ENCODE measurements at regions not wholly inside any gene's neighbourhood (a gene's known extent, or its start where the extent isn't known, plus 50 kb on each side); places are given as distances from the start of the nearest gene placed in this dataset.

GRCh38 chr4:32625687-32626337 lies 1905.6 kb downstream of the PCDH7 start:
- no peaks in the 10 kb centered on the region for H3K4me1 Mint-ChIP-seq
- intact Hi-C loops (cut with micrococcal nuclease) = no loop called here
- H3K9me3 Mint-ChIP-seq = peaks cover 15% of the 10 kb centered on the region
- H3K27ac Mint-ChIP-seq = no peak overlapping the region
- H3K27me3 Mint-ChIP-seq = no peaks in the 10 kb centered on the region
- H3K4me3 Mint-ChIP-seq = no peak overlapping the region
- no peaks in the 10 kb centered on the region for H3K36me3 Mint-ChIP-seq (ENCODE audit: low read depth)
- DNase-seq = no peak

DNA sequence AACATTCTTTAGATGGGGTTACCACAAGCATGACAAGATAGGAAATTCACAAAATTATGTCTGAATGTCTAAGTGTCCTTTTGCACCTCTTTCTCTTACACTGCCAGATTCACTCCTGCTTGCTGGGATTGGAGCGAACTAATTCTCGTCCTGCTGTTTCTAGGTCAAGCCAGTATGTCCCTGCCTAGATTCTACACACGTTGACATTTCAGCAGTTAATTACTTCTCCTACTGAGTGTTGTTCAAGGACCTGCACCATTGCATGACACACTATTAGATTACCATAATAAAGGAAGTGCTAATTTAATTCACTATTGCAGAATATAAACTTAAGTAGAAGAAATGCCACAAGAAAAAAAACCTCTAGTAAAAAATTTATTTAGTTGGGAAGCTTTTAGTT lies 1911.7 kb downstream of the PCDH7 start:
- H3K9me3 Mint-ChIP-seq = peaks cover 8% of the 10 kb centered on the region
- no peaks in the 10 kb centered on the region for H3K27me3 Mint-ChIP-seq

GRCh38 chr4:32633421-32633820 lies 1913.3 kb downstream of the PCDH7 start:
- Mint-ChIP-seq H3K4me3 (no peak overlapping the region), H3K4me1 (no peaks in the 10 kb centered on the region), H3K27ac (no peak overlapping the region), H3K27me3 (no peaks in the 10 kb centered on the region), H3K36me3 (ENCODE audit: low read depth) (no peaks in the 10 kb centered on the region), H3K9me3 (peaks cover 8% of the 10 kb centered on the region)
- intact Hi-C loops (cut with micrococcal nuclease) = no loop called here
- no peak for DNase-seq

More for the DNA sequence above, 1911.7 kb downstream of the PCDH7 start:
- Mint-ChIP-seq H3K27ac (no peak overlapping the region), H3K4me3 (no peak overlapping the region), H3K36me3 (ENCODE audit: low read depth) (no peaks in the 10 kb centered on the region), H3K4me1 (no peaks in the 10 kb centered on the region)
- intact Hi-C loops (cut with micrococcal nuclease) = no loop called here
- no peak for DNase-seq

DNA sequence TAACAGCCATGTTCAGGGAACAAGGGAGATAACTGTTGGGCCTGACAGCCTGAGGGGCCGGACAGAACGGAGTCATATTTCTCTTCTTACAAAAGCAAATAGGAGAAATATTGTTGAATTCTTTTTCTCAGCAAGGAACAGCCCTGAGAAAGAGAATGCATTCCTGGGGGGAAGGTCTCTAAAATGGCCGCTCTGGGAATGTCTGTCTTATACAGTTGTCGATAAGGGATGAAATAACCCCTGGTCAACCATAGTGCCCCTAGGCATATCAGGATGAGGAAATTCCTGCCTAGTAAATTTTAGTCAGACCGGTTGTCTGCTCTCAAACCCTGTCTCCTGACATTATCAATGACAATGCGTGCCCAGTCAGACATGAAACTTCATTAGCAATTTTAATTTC lies 1925.5 kb downstream of the PCDH7 start:
- Mint-ChIP-seq H3K9me3 (peaks cover 11% of the 10 kb centered on the region), H3K4me3 (no peak overlapping the region), H3K36me3 (ENCODE audit: low read depth) (no peaks in the 10 kb centered on the region), H3K27me3 (no peaks in the 10 kb centered on the region), H3K4me1 (no peaks in the 10 kb centered on the region), H3K27ac (no peak overlapping the region)
- no peak for DNase-seq
- intact Hi-C loops (cut with micrococcal nuclease) = no loop called here

DNA sequence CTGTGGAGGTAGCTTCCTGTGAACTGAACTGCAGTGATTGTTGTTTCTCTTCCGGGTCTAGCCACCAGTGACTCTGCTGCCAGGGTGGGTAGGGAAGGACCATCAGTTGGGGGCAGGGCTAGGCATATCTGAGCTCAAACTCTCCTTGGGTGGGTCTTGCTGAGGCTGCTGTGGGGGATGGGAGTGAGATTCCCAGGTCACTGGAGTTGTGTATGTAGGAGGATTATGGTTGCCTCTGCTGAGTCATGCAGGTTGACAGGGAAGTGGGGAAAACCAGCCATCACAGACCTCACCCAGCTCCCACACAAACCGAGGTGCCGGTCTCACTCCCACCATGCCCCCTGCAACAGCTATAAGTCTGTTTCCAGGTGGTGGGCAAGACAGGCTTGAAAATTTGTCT lies 1937.8 kb downstream of the PCDH7 start:
- Mint-ChIP-seq H3K4me3 (no peak overlapping the region), H3K27ac (no peak overlapping the region), H3K4me1 (no peaks in the 10 kb centered on the region), H3K36me3 (ENCODE audit: low read depth) (no peaks in the 10 kb centered on the region), H3K9me3 (peaks cover 3% of the 10 kb centered on the region), H3K27me3 (no peaks in the 10 kb centered on the region)
- intact Hi-C loops (cut with micrococcal nuclease) = no loop called here
- DNase-seq = no peak

DNA sequence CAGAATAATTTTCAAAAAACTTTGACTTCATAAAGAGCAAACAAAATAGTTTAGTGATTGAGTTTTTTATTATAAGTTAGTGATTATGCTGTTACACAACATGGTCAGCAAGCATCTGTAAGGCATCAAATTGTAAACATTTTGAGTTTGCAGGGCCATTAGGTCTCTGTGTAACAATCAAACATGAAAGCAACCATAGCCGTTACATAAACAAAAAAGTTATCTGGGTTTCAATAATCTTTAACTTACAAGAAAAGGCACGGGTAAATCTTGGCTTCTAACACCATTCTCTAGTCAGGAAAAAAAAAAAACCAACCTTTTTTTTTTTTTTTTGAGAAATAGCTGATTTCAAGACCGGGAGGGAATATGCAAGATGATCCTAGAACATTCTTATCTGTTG lies 1941.1 kb downstream of the PCDH7 start:
- no peaks in the 10 kb centered on the region for H3K27me3 Mint-ChIP-seq
- H3K9me3 Mint-ChIP-seq = peaks cover 7% of the 10 kb centered on the region
- no peaks in the 10 kb centered on the region for H3K36me3 Mint-ChIP-seq (ENCODE audit: low read depth)
- H3K4me1 Mint-ChIP-seq = no peaks in the 10 kb centered on the region
- H3K4me3 Mint-ChIP-seq = no peak overlapping the region
- intact Hi-C loops (cut with micrococcal nuclease) = no loop called here
- DNase-seq = no peak
- no peak overlapping the region for H3K27ac Mint-ChIP-seq

DNA sequence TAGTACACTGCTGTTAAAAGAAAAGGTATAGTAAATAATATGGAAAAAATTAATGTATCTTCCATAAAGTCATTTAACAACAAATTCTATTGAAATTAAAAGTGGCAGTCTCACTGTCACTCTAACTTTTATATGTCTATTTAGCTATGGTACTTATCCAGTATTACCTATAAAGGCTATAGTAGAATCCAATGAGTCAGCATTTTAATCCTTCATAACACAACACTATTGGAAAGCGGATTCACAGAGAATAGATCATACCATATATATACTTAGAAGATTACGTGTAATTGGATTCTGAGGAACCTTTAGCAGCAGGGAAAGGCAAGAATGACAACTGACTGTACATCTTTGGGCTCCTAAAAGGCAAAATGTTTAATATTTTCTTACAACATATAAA lies 1942.6 kb downstream of the PCDH7 start:
- Mint-ChIP-seq H3K27ac (no peak overlapping the region), H3K36me3 (ENCODE audit: low read depth) (no peaks in the 10 kb centered on the region), H3K4me1 (no peaks in the 10 kb centered on the region), H3K4me3 (no peak overlapping the region), H3K27me3 (no peaks in the 10 kb centered on the region), H3K9me3 (peaks cover 7% of the 10 kb centered on the region)
- intact Hi-C loops (cut with micrococcal nuclease) = no loop called here
- DNase-seq = no peak

DNA sequence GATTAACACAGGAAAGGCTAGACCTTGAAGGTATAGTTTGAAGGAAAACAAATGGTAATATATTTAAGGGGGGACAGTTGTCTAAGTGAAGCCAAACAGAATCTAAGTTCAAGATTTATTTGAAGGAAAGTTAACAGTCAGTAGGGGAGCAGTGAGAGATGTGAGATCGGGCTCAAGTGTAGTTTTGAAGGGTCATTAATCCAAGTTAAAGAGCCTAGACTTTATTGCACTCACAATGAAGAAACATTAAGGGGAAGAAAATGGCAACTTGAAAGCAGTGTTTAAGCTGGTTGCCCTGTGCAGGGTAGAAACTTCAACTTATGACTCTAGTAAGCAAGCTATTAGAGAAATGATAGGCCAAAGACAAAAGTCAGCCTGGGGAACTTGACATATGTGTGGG lies 1952.2 kb downstream of the PCDH7 start:
- Mint-ChIP-seq H3K4me1 (no peaks in the 10 kb centered on the region), H3K27me3 (no peaks in the 10 kb centered on the region), H3K36me3 (ENCODE audit: low read depth) (no peaks in the 10 kb centered on the region), H3K9me3 (peaks cover 6% of the 10 kb centered on the region), H3K27ac (no peak overlapping the region), H3K4me3 (no peak overlapping the region)
- no peak for DNase-seq
- intact Hi-C loops (cut with micrococcal nuclease) = no loop called here

- no peaks in the 10 kb centered on the region for H3K9me3 Mint-ChIP-seq
- intact Hi-C loops (cut with micrococcal nuclease) = no loop called here
Observed at GRCh38 chr4:32680946-32681345, 1960.8 kb downstream of the PCDH7 start.

DNA sequence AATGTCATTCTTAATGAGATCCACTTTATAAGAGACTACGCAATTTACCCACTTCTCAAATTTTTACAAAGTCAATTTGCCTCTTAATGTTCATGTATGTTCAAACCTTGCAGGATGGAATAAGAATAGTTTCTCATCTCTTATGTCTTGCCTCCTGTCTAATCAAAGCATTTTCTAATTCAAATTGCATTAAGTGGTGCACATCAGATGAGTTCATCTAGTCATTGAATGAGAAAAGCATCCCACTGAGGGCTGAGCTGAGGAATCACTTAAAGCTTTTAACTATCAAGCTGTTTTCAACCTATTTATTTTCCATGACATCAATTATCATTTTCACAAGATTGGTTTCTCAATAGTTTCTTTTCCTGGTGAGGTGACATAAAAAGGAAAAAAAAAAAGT lies 1964.0 kb downstream of the PCDH7 start:
- Mint-ChIP-seq H3K4me3 (no peak overlapping the region), H3K36me3 (ENCODE audit: low read depth) (no peaks in the 10 kb centered on the region), H3K27me3 (no peaks in the 10 kb centered on the region), H3K4me1 (no peaks in the 10 kb centered on the region), H3K9me3 (no peaks in the 10 kb centered on the region), H3K27ac (no peak overlapping the region)
- intact Hi-C loops (cut with micrococcal nuclease) = no loop called here
- DNase-seq = no peak

More at GRCh38 chr4:32680946-32681345, 1960.8 kb downstream of the PCDH7 start:
- H3K4me3 Mint-ChIP-seq = no peak overlapping the region
- H3K36me3 Mint-ChIP-seq (ENCODE audit: low read depth) = no peaks in the 10 kb centered on the region
- no peak for DNase-seq
- no peaks in the 10 kb centered on the region for H3K4me1 Mint-ChIP-seq
- no peak overlapping the region for H3K27ac Mint-ChIP-seq
- no peaks in the 10 kb centered on the region for H3K27me3 Mint-ChIP-seq

- DNase-seq = no peak
- no peak overlapping the region for H3K4me3 Mint-ChIP-seq
- no peaks in the 10 kb centered on the region for H3K36me3 Mint-ChIP-seq (ENCODE audit: low read depth)
- H3K9me3 Mint-ChIP-seq = no peaks in the 10 kb centered on the region
- H3K27ac Mint-ChIP-seq = no peak overlapping the region
- intact Hi-C loops (cut with micrococcal nuclease) = no loop called here
- H3K27me3 Mint-ChIP-seq = no peaks in the 10 kb centered on the region
- H3K4me1 Mint-ChIP-seq = no peaks in the 10 kb centered on the region
Observed at GRCh38 chr4:32686123-32686522, 1966.0 kb downstream of the PCDH7 start.

DNA sequence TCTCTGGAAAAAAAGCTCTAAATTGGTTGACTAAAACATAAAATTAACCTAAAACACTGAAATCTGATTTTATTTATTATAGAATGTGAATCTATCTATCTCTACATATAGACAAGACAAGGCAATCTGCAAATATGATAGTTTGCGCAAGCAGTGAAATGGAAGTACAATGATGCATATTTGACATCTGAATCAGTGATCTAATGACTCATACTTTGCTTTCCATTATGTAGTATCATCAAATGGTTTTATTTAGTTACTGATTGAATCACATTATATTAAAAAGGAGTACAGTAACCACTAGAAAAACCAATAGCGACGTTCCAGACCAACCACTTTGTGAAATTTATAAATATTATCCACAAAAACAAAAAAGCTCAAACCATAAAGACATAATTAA lies 1969.3 kb downstream of the PCDH7 start:
- Mint-ChIP-seq H3K9me3 (peaks cover 5% of the 10 kb centered on the region), H3K4me1 (no peaks in the 10 kb centered on the region), H3K36me3 (ENCODE audit: low read depth) (no peaks in the 10 kb centered on the region), H3K27ac (no peak overlapping the region), H3K27me3 (no peaks in the 10 kb centered on the region), H3K4me3 (no peak overlapping the region)
- intact Hi-C loops (cut with micrococcal nuclease) = no loop called here
- no peak for DNase-seq

DNA sequence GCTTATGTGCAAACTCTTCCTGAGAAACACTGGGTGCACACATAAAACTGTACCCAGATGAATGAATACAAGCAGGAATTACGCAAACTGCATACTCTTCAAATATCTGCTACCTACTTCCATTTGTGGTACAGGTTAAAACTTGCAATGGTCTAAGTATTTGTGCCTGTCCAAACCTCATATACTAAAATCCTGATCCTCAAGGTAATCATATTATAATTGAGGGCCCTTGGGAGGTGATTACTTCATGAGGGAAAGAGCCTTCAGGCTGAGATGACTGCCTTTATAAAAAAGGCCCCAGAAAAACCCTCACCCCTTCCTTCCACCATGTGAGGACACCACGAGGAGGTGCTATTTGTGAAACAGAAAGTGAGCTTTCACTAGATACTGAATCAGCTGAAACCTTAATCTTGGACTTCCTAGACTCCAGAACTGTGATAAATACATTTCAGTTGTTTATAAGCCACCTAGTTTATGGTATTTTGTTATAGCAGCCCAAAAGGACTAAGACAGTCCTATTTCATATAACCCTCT lies 1977.2 kb downstream of the PCDH7 start:
- no peak overlapping the region for H3K27ac Mint-ChIP-seq

DNA sequence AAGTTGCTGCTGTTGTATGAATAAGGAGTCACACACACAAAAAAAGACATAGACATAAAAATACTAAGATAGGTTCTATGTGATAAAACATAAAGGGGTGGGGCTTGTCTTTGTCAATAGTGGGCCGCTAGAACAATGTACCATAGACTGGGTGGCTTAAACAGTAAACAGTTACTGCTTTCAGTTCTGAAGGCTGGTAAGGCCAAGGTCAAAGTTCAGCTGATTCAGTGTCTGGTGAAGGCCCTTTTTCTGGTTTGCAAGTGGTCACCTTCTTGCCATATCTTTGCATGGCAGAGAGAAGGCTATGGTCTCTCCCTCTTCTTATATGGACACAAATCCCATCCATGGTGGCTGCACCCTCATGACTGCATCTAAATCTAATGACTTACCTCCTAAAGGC lies 1980.7 kb downstream of the PCDH7 start:
- H3K4me1 Mint-ChIP-seq = no peaks in the 10 kb centered on the region
- H3K36me3 Mint-ChIP-seq (ENCODE audit: low read depth) = no peaks in the 10 kb centered on the region
- intact Hi-C loops (cut with micrococcal nuclease) = no loop called here
- H3K27me3 Mint-ChIP-seq = no peaks in the 10 kb centered on the region
- no peak overlapping the region for H3K27ac Mint-ChIP-seq
- no peak for DNase-seq
- no peak overlapping the region for H3K4me3 Mint-ChIP-seq
- H3K9me3 Mint-ChIP-seq = peaks cover 6% of the 10 kb centered on the region

More for the DNA sequence above, 1977.2 kb downstream of the PCDH7 start:
- DNase-seq = no peak
- H3K9me3 Mint-ChIP-seq = peaks cover 18% of the 10 kb centered on the region
- no peak overlapping the region for H3K4me3 Mint-ChIP-seq
- intact Hi-C loops (cut with micrococcal nuclease) = no loop called here
- H3K36me3 Mint-ChIP-seq (ENCODE audit: low read depth) = no peaks in the 10 kb centered on the region
- no peaks in the 10 kb centered on the region for H3K27me3 Mint-ChIP-seq
- H3K4me1 Mint-ChIP-seq = no peaks in the 10 kb centered on the region

DNA sequence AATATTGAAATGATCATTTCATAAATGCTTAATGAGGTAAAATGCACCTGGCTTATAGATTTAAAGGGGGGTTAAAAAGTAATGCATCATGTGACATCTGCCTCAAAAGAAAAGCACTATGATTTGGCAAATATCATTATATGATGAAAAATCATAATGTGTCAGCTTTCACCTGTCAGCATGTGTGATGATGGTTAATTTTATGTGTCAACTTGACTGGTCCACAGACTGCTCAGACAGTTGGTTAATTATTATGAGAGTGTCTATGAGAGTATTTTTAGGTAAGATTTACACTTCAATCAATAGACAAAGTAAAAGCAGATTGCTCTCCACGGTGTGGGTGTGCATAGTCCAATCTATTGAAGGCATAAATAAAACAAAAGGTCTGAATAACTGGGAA lies 1986.7 kb downstream of the PCDH7 start:
- H3K27ac Mint-ChIP-seq = no peak overlapping the region
- H3K9me3 Mint-ChIP-seq = peaks cover 3% of the 10 kb centered on the region
- DNase-seq = no peak
- H3K4me3 Mint-ChIP-seq = no peak overlapping the region
- H3K27me3 Mint-ChIP-seq = no peaks in the 10 kb centered on the region
- no peaks in the 10 kb centered on the region for H3K4me1 Mint-ChIP-seq
- intact Hi-C loops (cut with micrococcal nuclease) = no loop called here
- H3K36me3 Mint-ChIP-seq (ENCODE audit: low read depth) = no peaks in the 10 kb centered on the region
